RWPE1 (cell line): ENCODE measurements at regions not wholly inside any gene's neighbourhood (a gene's known extent, or its start where the extent isn't known, plus 50 kb on each side); places are given as distances from the start of the nearest gene placed in this dataset.

Experiments used
- CTCF ChIA-PET: fragments of 350-600 bp; sonication (Branson Sonifier 250); formaldehyde crosslinking; extraction: SDS; loops from one replicate; lab custom pipeline; 2021; lab: Yijun Ruan, JAX
- POLR2A ChIA-PET: fragments of 400-600 bp; formaldehyde crosslinking; extraction: SDS; loops from one replicate; lab custom pipeline; 2020; ENCODE audit warnings: antibody characterized with exemption; ENCODE audit not compliant: low non-redundant PET; lab: Yijun Ruan, JAX
- DNase-seq: peaks from one replicate; pipeline ENCODE4 v3.0.0; 2012; ENCODE audit warnings: low spot score
- H3K27ac ChIP-seq: fragments of 450-650 bp; 2 replicates; pipeline ENCODE4 v1.5.1; 2017
- TF ChIP-seq, protein P1 (sequence below): fragments of 450-650 bp; conservative IDR thresholded peaks from 2 replicates; pipeline ENCODE4 v1.5.1; 2017; ENCODE audit warnings: low read depth, mild to moderate bottlenecking

DNA sequence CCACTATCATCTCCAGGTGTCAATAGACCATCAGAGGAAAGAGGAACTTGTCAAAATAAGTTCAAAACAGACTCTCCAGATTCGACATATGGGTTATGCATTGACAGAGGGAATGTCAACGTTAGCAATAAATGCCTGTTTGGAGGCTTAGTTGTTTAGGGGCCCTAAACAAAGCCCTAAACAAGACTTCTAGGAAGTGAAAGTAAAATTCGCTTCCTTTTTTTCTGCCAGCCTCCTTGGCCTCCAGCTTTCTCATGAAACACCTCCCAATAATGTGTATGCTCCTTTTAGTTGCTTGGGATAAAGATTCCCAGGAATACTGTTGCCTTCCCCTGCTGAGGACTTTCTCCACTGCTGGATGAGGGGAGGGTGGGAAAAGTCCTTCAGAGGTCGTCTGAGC is 70.9 kb upstream of the ARNT2 start:
- TF ChIP-seq, protein P1, sequence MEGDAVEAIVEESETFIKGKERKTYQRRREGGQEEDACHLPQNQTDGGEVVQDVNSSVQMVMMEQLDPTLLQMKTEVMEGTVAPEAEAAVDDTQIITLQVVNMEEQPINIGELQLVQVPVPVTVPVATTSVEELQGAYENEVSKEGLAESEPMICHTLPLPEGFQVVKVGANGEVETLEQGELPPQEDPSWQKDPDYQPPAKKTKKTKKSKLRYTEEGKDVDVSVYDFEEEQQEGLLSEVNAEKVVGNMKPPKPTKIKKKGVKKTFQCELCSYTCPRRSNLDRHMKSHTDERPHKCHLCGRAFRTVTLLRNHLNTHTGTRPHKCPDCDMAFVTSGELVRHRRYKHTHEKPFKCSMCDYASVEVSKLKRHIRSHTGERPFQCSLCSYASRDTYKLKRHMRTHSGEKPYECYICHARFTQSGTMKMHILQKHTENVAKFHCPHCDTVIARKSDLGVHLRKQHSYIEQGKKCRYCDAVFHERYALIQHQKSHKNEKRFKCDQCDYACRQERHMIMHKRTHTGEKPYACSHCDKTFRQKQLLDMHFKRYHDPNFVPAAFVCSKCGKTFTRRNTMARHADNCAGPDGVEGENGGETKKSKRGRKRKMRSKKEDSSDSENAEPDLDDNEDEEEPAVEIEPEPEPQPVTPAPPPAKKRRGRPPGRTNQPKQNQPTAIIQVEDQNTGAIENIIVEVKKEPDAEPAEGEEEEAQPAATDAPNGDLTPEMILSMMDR: no peak
- no peak overlapping the region for H3K27ac ChIP-seq
- ChIA-PET POLR2A (no interaction called here), CTCF (interaction anchor here (0.6 kb wide), 1 partner anchor 63 kb away, joined by 4 read pairs; no protein-coding TSS in a partner anchor)
- no peak for DNase-seq

DNA sequence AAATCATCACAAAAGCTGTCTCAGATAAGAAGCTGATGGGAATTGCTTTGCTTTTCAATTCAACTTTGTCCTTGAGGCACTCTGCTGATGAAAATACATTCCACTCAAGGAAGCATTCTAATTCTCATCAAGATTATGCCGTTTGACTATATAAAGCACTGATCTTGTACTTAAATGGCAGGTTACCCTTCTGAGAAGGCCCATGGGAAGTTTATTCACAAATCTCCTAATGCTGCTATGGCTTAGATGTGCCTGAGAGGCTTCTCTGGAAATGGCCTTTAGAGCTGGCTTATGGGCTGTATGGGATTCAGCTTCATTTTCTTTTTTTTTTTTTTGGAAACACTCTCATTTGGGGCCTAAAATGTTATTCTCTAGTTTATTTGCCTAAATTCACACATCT is 69.7 kb upstream of the ARNT2 start:
- TF ChIP-seq, protein P1: no peak
- DNase-seq: no peak
- CTCF ChIA-PET: interaction anchor here (0.6 to 0.7 kb wide), 2 partner anchors 8 to 341 kb away, joined by 4 read pairs; no protein-coding TSS in a partner anchor
- POLR2A ChIA-PET: no interaction called here
- H3K27ac ChIP-seq: no peak overlapping the region

GRCh38 chr15:80339601-80340000 is 64.6 kb upstream of the ARNT2 start:
- DNase-seq: no peak
- H3K27ac ChIP-seq: no peak overlapping the region
- TF ChIP-seq, protein P1: no peak
- POLR2A ChIA-PET: no interaction called here
- CTCF ChIA-PET: no interaction called here

- ChIA-PET CTCF (interaction anchor here (0.6 kb wide), 1 partner anchor 7 kb away, joined by 4 read pairs; no protein-coding TSS in a partner anchor), POLR2A (no interaction called here)
- TF ChIP-seq, protein P1: no peak
- DNase-seq: no peak
- no peak overlapping the region for H3K27ac ChIP-seq
Observed at GRCh38 chr15:80342148-80342547, 62.0 kb upstream of the ARNT2 start.

DNA sequence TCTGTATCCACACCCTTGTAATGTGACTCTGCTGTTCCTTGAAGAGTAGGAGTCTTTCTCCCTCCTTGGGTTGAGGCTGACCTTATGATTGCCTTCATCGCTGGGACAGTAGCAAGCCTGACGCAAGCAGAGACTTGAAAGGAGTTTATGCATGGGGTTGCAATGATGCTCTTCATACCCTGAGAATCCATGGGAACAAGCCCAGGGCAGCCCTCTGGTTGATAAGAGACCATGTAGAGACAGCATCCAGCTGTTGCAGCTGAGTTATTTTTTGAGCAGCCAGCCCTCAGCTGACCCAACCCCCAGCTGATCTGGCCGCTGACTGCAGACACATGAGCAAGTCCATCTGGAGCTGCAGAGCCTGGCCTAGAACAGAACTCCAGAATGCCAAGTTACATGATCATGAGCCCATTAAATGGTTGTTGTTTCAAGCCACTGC is 60.6 kb upstream of the ARNT2 start:
- ChIA-PET CTCF (no interaction called here), POLR2A (no interaction called here)
- DNase-seq: no peak
- H3K27ac ChIP-seq: no peak overlapping the region
- TF ChIP-seq, protein P1: no peak

GRCh38 chr15:80350941-80351610 is 53.1 kb upstream of the ARNT2 start:
- no peak overlapping the region for H3K27ac ChIP-seq
- CTCF ChIA-PET: no interaction called here
- POLR2A ChIA-PET: no interaction called here
- no peak for DNase-seq
- TF ChIP-seq, protein P1: no peak
